HepG2 (cell line): ENCODE measurements at regions not wholly inside any gene's neighbourhood (a gene's known extent, or its start where the extent isn't known, plus 50 kb on each side); places are given as distances from the start of the nearest gene placed in this dataset.

ENCODE experiments used
- ATAC-seq: fragments of 200-7000 bp; cut with Tn5 transposase; 3 replicates; pipeline ENCODE4 v1.9.1; 2020; ENCODE audit warnings: mild to moderate bottlenecking, moderate library complexity
- BruUV-seq: library from RNA; stranded (reverse); fragments of 400-500 nt; replicated peaks from 2 replicates; lab custom pipeline; 2021; lab: Mats Ljungman, UMichigan
- CTCF ChIA-PET: fragments of 300-600 bp; formaldehyde crosslinking; extraction: SDS; loops from one replicate; lab custom pipeline; 2021; ENCODE audit warnings: low total read pairs, inconsistent platforms, low intra/inter-chr PET ratio; lab: Yijun Ruan, JAX
- POLR2A ChIA-PET: fragments of 350-600 bp; sonication (Branson Sonifier 250); formaldehyde crosslinking; loops from one replicate; lab custom pipeline; 2020; ENCODE audit warnings: antibody characterized with exemption, inconsistent platforms; lab: Yijun Ruan, JAX
- DNase-seq: peaks from one replicate; pipeline ENCODE4 v3.0.0-alpha.2; 2015; ENCODE audit warnings: low spot score
- FAIRE-seq: peaks from 3 replicates; lab custom pipeline; 2011; peaks lifted over from hg19 to GRCh38; lab: Jason Lieb, UNC
- H2AFZ ChIP-seq: one replicate; pipeline ENCODE4 v1.6.1; 2011; ENCODE audit warnings: low read length, inconsistent platforms
- H3K27ac ChIP-seq: fragments of 300-600 bp; 3 replicates; pipeline ENCODE4 v1.8.0; 2011; ENCODE audit warnings: mixed run types, mild to moderate bottlenecking, mixed read lengths, low read length, inconsistent platforms; ENCODE audit not compliant: insufficient read depth; ENCODE audit errors: extremely low read length
- H3K27me3 ChIP-seq, 2 experiments: fragments of 200-600 bp in 1 of 2; 2 replicates in 1 of 2; 3 replicates in 1 of 2; pipeline versions ENCODE4 v1.6.0 to v1.8.0; 2011; ENCODE audit warnings: low read length in 2 of 2, mild to moderate bottlenecking in 2 of 2, moderate library complexity in 2 of 2, inconsistent platforms in 1 of 2; ENCODE audit not compliant: insufficient read depth in 2 of 2, control insufficient read depth in 1 of 2
- H3K36me3 ChIP-seq, 2 experiments: fragments of 200-600 bp in 1 of 2; replicated peaks in 1 of 2; 2 replicates in 1 of 2; 3 replicates in 1 of 2; pipeline versions ENCODE4 v1.5.1 to v1.8.0; 2011; ENCODE audit warnings: low read length in 2 of 2, inconsistent platforms in 1 of 2; ENCODE audit not compliant: insufficient read depth in 2 of 2, control insufficient read depth in 1 of 2
- H3K4me1 ChIP-seq: 2 replicates; pipeline ENCODE4 v1.5.1; 2012; ENCODE audit warnings: low read length, inconsistent platforms; ENCODE audit not compliant: insufficient read depth
- H3K4me2 ChIP-seq: 2 replicates; pipeline ENCODE4 v1.6.0; 2011; ENCODE audit warnings: low read depth, low read length, inconsistent platforms
- H3K4me3 ChIP-seq, 3 experiments: fragments of 200-600 bp in 1 of 3; sonication (generic), shearing (Covaris generic) in 1 of 3; replicated peaks in 1 of 3; 2 replicates each; pipeline ENCODE4 v1.5.1; 2011 to 2016; ENCODE audit warnings: low read length in 3 of 3, inconsistent platforms in 2 of 3, low read depth in 2 of 3, mild to moderate bottlenecking in 2 of 3, control low read depth in 1 of 3, mixed read lengths in 1 of 3; ENCODE audit not compliant: insufficient read depth in 1 of 3
- H3K79me2 ChIP-seq: one replicate; pipeline ENCODE4 v1.6.1; 2011; ENCODE audit warnings: low read length, inconsistent platforms; ENCODE audit not compliant: insufficient read depth
- H3K9ac ChIP-seq: 2 replicates; pipeline ENCODE4 v1.6.0; 2011; ENCODE audit warnings: mild to moderate bottlenecking, low read depth, low read length, inconsistent platforms; ENCODE audit not compliant: insufficient read depth
- H3K9me3 ChIP-seq: 2 replicates; pipeline ENCODE4 v1.5.1; 2012; ENCODE audit warnings: mild to moderate bottlenecking, low read length
- H4K20me1 ChIP-seq: 2 replicates; pipeline ENCODE4 v1.6.0; 2011; ENCODE audit warnings: inconsistent platforms, mild to moderate bottlenecking, low read length, moderate library complexity; ENCODE audit not compliant: insufficient read depth
- CREM ChIP-seq, 2 experiments: sonication (generic) in 1 of 2; formaldehyde crosslinking in 1 of 2; IDR thresholded peaks; 2 replicates each; pipeline versions ENCODE4 v1.4.0 to v1.6.1; 2016 to 2020; ENCODE audit warnings: antibody characterized with exemption in 1 of 2, mild to moderate bottlenecking in 1 of 2, missing genetic modification reagents in 1 of 2
- DNMT1 ChIP-seq: sonication (generic); formaldehyde crosslinking; IDR thresholded peaks from 2 replicates; pipeline ENCODE4 v1.5.1; 2020; ENCODE audit warnings: mild to moderate bottlenecking, missing genetic modification reagents
- FOXC1 ChIP-seq: sonication (generic); formaldehyde crosslinking; IDR thresholded peaks from 2 replicates; pipeline ENCODE4 v1.8.0; 2022; ENCODE audit warnings: mild to moderate bottlenecking, missing genetic modification reagents, borderline replicate concordance
- MTA3 ChIP-seq: sonication (generic); formaldehyde crosslinking; IDR thresholded peaks from 2 replicates; pipeline ENCODE4 v1.4.0; 2020; ENCODE audit warnings: missing genetic modification reagents
- MTF1 ChIP-seq: sonication (generic); formaldehyde crosslinking; IDR thresholded peaks from 2 replicates; pipeline ENCODE4 v1.5.0; 2020; ENCODE audit warnings: missing genetic modification reagents
- NCOA1 ChIP-seq: sonication (generic); formaldehyde crosslinking; IDR thresholded peaks from 2 replicates; pipeline ENCODE4 v1.9.0; 2021; ENCODE audit warnings: missing genetic modification reagents
- NCOA5 ChIP-seq: sonication (generic); formaldehyde crosslinking; IDR thresholded peaks from 2 replicates; pipeline ENCODE4 v1.4.0; 2020; ENCODE audit warnings: missing genetic modification reagents
- NFYB ChIP-seq: sonication (generic); formaldehyde crosslinking; IDR thresholded peaks from 2 replicates; pipeline ENCODE4 v1.4.0; 2020; ENCODE audit warnings: missing genetic modification reagents
- PLRG1 ChIP-seq: fragments of 450-650 bp; conservative IDR thresholded peaks from 2 replicates; pipeline ENCODE4 v1.6.1; 2016
- POGK ChIP-seq: sonication (generic); formaldehyde crosslinking; conservative IDR thresholded peaks from 2 replicates; pipeline ENCODE4 v1.8.0; 2022; ENCODE audit warnings: mild to moderate bottlenecking, moderate library complexity, missing genetic modification reagents
- RBM22 ChIP-seq: fragments of 200-400 bp; formaldehyde crosslinking; optimal IDR thresholded peaks from 2 replicates; pipeline ENCODE3; 2017; ENCODE audit warnings: mild to moderate bottlenecking, low read length, moderate library complexity
- SALL2 ChIP-seq: sonication (generic); formaldehyde crosslinking; IDR thresholded peaks from 2 replicates; pipeline ENCODE4 v1.8.1; 2023; ENCODE audit warnings: mild to moderate bottlenecking, missing genetic modification reagents, inconsistent platforms
- SP5 ChIP-seq: IDR thresholded peaks from 2 replicates; pipeline ENCODE4 v1.6.1; 2016; ENCODE audit warnings: low read depth, borderline replicate concordance
- TRIM24 ChIP-seq: sonication (generic); formaldehyde crosslinking; IDR thresholded peaks from 2 replicates; pipeline ENCODE4 v1.8.0; 2022; ENCODE audit warnings: mild to moderate bottlenecking, missing genetic modification reagents
- ZNF644 ChIP-seq: IDR thresholded peaks from 2 replicates; pipeline ENCODE4 v1.6.1; 2016; ENCODE audit warnings: low read depth
- ZNF660 ChIP-seq: sonication (generic); formaldehyde crosslinking; IDR thresholded peaks from 2 replicates; pipeline ENCODE4 v1.5.1; 2020; ENCODE audit warnings: mild to moderate bottlenecking, low read depth, missing genetic modification reagents, borderline replicate concordance
- WGBS: methylation state at CpG from one replicate; pipeline ENCODE4 v1.1.6; 2017; ENCODE audit warnings: low lambda C conversion rate; 5-methylcytosine and 5-hydroxymethylcytosine counted together
- in situ Hi-C: cut with HindIII; loops from 2 replicates; pipeline ENCODE4 v1.10.0; 2017; ENCODE audit warnings: low pct_unique_long_range_greater_than_20kb; ENCODE audit not compliant: extremely low pct_ligation_motif_present
- intact Hi-C: fragments of 100-400 bp; cut with micrococcal nuclease; formaldehyde crosslinking; loops from one replicate; pipeline ENCODE4 v1.10.0; 2022; ENCODE audit not compliant: unreplicated experiment
- TF ChIP-seq, protein P1 (sequence below): sonication (generic); formaldehyde crosslinking; IDR thresholded peaks from 2 replicates; pipeline ENCODE4 v1.5.0; 2020; ENCODE audit warnings: missing genetic modification reagents
- TF ChIP-seq, protein P2 (sequence below): sonication (generic); formaldehyde crosslinking; IDR thresholded peaks from 2 replicates; pipeline ENCODE4 v1.5.1; 2020; ENCODE audit warnings: missing genetic modification reagents, mild to moderate bottlenecking, borderline replicate concordance

DNA sequence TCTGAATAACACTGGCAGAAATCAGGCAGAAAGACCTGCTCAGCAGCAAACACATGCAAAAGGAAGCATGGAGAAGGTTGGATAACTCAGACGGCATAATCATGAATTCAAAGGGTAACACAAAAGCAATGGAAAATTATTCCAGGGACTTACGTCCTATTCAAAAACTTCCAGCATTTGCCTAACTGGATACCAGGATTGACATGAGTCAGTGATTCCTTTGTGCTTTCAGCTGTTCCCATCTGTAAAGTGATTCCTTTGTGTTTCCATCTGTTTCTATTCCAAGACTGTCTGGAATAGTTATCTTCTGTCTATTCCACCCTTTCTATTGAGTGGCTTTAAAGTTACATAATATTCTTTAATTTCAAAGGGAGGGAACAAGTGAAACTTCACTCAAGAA, 1361.7 kb upstream of the CDH9 start:
- Histone ChIP-seq H3K4me3 (no peak overlapping the region), H3K27me3 (no peaks in the 10 kb centered on the region), H3K9me3 (no peaks in the 10 kb centered on the region), H3K79me2 (no peaks in the 10 kb centered on the region), H3K27ac (no peak overlapping the region), H3K36me3 (no peaks in the 10 kb centered on the region), H3K9ac (no peak overlapping the region), H3K4me1 (no peaks in the 10 kb centered on the region), H2AFZ (no peak overlapping the region), H3K4me2 (no peak overlapping the region), H4K20me1 (no peaks in the 10 kb centered on the region)
- intact Hi-C loops (no loop called here), in situ Hi-C loops (no loop called here)
- TF ChIP-seq MTF1 (no peak), POGK (CRISPR knock-in tag) (no peak)
- FAIRE-seq: no peak
- no peak for ATAC-seq
- POLR2A ChIA-PET: no interaction called here
- WGBS: 66% methylated on average over 2 of the region's 2 CpGs
- BruUV-seq: no TSS peak
- no peak for DNase-seq
- CTCF ChIA-PET: no interaction called here

- Histone ChIP-seq H3K9me3 (no peaks in the 10 kb centered on the region), H3K9ac (no peak overlapping the region), H4K20me1 (no peaks in the 10 kb centered on the region), H3K4me3 (no peak overlapping the region), H3K4me2 (no peak overlapping the region), H3K36me3 (no peaks in the 10 kb centered on the region), H3K79me2 (no peaks in the 10 kb centered on the region), H2AFZ (no peak overlapping the region), H3K27me3 (no peaks in the 10 kb centered on the region), H3K4me1 (no peaks in the 10 kb centered on the region), H3K27ac (no peak overlapping the region)
- in situ Hi-C loops: no loop called here
- BruUV-seq: no TSS peak
- FAIRE-seq (no peak), ATAC-seq (no peak), DNase-seq (no peak)
- POLR2A ChIA-PET: no interaction called here
- CTCF ChIA-PET: no interaction called here
- intact Hi-C loops: no loop called here
- no peak for TF ChIP-seq TRIM24 (CRISPR knock-in tag)
- TF ChIP-seq ZNF644 (CRISPR knock-in tag): no peak
- TF ChIP-seq CREM (IDR thresholded peaks at IDR 0.05): no peak
- TF ChIP-seq CREM (CRISPR knock-in tag; IDR thresholded peaks at IDR 0.05): no peak
- TF ChIP-seq SP5 (CRISPR knock-in tag): no peak
- no peak for TF ChIP-seq MTA3 (CRISPR knock-in tag)
- no peak for TF ChIP-seq DNMT1 (CRISPR knock-in tag)
- TF ChIP-seq SALL2 (CRISPR knock-in tag): no peak
- TF ChIP-seq PLRG1: no peak
- TF ChIP-seq NFYB: no peak
- TF ChIP-seq, protein P1, sequence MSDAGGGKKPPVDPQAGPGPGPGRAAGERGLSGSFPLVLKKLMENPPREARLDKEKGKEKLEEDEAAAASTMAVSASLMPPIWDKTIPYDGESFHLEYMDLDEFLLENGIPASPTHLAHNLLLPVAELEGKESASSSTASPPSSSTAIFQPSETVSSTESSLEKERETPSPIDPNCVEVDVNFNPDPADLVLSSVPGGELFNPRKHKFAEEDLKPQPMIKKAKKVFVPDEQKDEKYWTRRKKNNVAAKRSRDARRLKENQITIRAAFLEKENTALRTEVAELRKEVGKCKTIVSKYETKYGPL (CRISPR knock-in tag): no peak
- TF ChIP-seq, protein P2, sequence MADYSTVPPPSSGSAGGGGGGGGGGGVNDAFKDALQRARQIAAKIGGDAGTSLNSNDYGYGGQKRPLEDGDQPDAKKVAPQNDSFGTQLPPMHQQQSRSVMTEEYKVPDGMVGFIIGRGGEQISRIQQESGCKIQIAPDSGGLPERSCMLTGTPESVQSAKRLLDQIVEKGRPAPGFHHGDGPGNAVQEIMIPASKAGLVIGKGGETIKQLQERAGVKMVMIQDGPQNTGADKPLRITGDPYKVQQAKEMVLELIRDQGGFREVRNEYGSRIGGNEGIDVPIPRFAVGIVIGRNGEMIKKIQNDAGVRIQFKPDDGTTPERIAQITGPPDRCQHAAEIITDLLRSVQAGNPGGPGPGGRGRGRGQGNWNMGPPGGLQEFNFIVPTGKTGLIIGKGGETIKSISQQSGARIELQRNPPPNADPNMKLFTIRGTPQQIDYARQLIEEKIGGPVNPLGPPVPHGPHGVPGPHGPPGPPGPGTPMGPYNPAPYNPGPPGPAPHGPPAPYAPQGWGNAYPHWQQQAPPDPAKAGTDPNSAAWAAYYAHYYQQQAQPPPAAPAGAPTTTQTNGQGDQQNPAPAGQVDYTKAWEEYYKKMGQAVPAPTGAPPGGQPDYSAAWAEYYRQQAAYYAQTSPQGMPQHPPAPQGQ: no peak
- no peak for TF ChIP-seq RBM22
- TF ChIP-seq FOXC1 (CRISPR knock-in tag): no peak
- no peak for TF ChIP-seq NCOA1
- TF ChIP-seq NCOA5 (CRISPR knock-in tag): no peak
- no peak for TF ChIP-seq ZNF660 (CRISPR knock-in tag)
These were observed 1360.8 kb upstream of the CDH9 start for GRCh38 chr5:28399211-28399610.
